Lung (tissue), 11 donors: ENCODE measurements at regions not wholly inside any gene's neighbourhood (a gene's known extent, or its start where the extent isn't known, plus 50 kb on each side); places are given as distances from the start of the nearest gene placed in this dataset.

Experiments
- ATAC-seq: fragments of 200-7000 bp; cut with Tn5 transposase; one replicate; pipeline ENCODE4 v1.9.1; 2020; ENCODE audit warnings: moderate number of reproducible peaks; ENCODE audit not compliant: insufficient read depth, low FRiP score
- DNase-seq, 3 donors: peaks; one replicate each; pipeline ENCODE4 v3.0.0-alpha.2; 2013 to 2017
- H3K27ac ChIP-seq, 2 donors: one replicate each; pipeline ENCODE4 v1.5.1; 2013; ENCODE audit warnings: mild to moderate bottlenecking in 2 of 2, moderate library complexity in 2 of 2, control low read depth in 1 of 2, inconsistent platforms in 1 of 2, low read depth in 1 of 2, low read length in 1 of 2
- H3K27me3 ChIP-seq, 3 donors: one replicate each; pipeline ENCODE4 v1.5.1; 2013; ENCODE audit warnings: low read length in 2 of 3; ENCODE audit not compliant: control insufficient read depth in 3 of 3, insufficient read depth in 3 of 3
- H3K36me3 ChIP-seq, 4 donors: one replicate each; pipeline ENCODE4 v1.5.1; 2013; ENCODE audit warnings: low read length in 4 of 4, mild to moderate bottlenecking in 1 of 4, moderate library complexity in 1 of 4; ENCODE audit not compliant: control insufficient read depth in 4 of 4, insufficient read depth in 4 of 4
- H3K4me1 ChIP-seq, 5 donors: one replicate each; pipeline ENCODE4 v1.5.1; 2013; ENCODE audit warnings: low read length in 5 of 5, mild to moderate bottlenecking in 2 of 5, moderate library complexity in 1 of 5; ENCODE audit not compliant: control insufficient read depth in 5 of 5, insufficient read depth in 5 of 5
- H3K4me3 ChIP-seq: one replicate; pipeline ENCODE4 v1.5.1; 2013; ENCODE audit warnings: mild to moderate bottlenecking, control low read depth, moderate library complexity
- H3K9ac ChIP-seq, 2 donors: one replicate each; pipeline ENCODE4 v1.5.1; 2013; ENCODE audit warnings: low read length in 2 of 2, control low read depth in 1 of 2; ENCODE audit not compliant: insufficient read depth in 1 of 2
- H3K9me3 ChIP-seq, 4 donors: one replicate each; pipeline ENCODE4 v1.5.1; 2013; ENCODE audit warnings: low read length in 3 of 4, mild to moderate bottlenecking in 1 of 4, moderate library complexity in 1 of 4; ENCODE audit not compliant: control insufficient read depth in 4 of 4, insufficient read depth in 3 of 4
- CTCF ChIP-seq: IDR thresholded peaks from 2 replicates; pipeline ENCODE4 v1.5.1; 2012; ENCODE audit warnings: mild to moderate bottlenecking; ENCODE audit errors: control extremely low read depth, extremely low read depth
- WGBS, 2 donors: extraction: QIAGEN DNeasy Blood & Tissue Kit; methylation state at CpG; one replicate each; pipeline ENCODE4 v1.1.7; 2013; 5-methylcytosine and 5-hydroxymethylcytosine counted together
- donor health status: control.
- donor health status: control.
- donor health status: Bipolar disorder and iron deficiency.
- donor health status: healthy.
- donor health status: DM: yes; HTN: yes; CAD: no.

DNA sequence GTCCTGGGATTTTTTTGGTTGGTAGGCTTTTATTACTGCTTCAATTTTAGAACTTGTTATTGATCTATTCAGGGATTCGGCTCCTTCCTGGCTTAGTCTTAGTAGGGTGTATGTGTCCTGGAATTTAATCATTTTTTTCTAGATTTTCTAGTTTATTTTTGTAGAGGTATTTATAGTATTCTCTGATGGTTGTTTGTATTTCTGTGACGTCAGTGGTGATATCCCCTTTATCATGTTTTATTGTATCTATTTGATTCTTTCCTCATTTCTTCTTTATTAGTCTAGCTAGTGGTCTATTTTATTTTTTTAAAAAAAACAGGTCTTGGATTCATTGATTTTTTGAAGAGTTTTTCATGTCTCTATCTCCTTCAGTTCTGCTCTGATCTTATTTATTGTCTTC is 193.3 kb upstream of the MAP2 start:
- no peaks in the 10 kb centered on the region for H3K36me3 ChIP-seq
- DNase-seq (no peak), ATAC-seq (no peak)
- no peak overlapping the region for H3K27ac ChIP-seq
- no peaks in the 10 kb centered on the region for H3K27me3 ChIP-seq
- H3K9me3 ChIP-seq: no peaks in the 10 kb centered on the region
- H3K4me1 ChIP-seq: no peaks in the 10 kb centered on the region
- no peak overlapping the region for H3K4me3 ChIP-seq
- H3K9ac ChIP-seq: no peak overlapping the region
- 82 to 84% methylated on average over 2 of the region's 2 CpGs for whole genome bisulfite sequencing, 2 donors
- no peak for TF ChIP-seq CTCF

DNA sequence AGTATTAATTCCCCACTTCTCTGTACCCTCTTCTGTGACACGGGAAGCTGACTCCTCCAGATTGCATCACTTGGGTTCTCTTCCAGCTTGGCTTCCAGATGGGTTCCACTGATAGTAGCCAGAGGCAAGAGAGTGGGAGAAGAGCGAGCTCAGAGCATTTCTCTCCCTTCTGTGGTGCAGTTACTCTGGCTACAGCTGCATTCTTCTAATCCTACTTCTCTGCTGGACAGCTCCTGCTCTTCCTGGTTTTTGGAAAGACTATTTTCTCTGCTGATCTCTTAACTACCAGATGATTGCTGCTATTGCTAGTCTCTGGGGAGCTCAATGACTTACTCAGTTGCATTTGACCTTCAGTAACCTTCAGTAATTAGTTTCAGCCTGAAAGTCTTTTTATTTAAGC is 187.5 kb upstream of the MAP2 start:
- H3K27me3 ChIP-seq: no peaks in the 10 kb centered on the region
- no peak for TF ChIP-seq CTCF
- no peak overlapping the region for H3K9ac ChIP-seq
- no peaks in the 10 kb centered on the region for H3K4me1 ChIP-seq
- H3K9me3 ChIP-seq: no peaks in the 10 kb centered on the region
- DNase-seq (no peak), ATAC-seq (no peak)
- 55 to 57% methylated on average over 2 of the region's 2 CpGs for WGBS, 2 donors
- no peak overlapping the region for H3K27ac ChIP-seq
- no peaks in the 10 kb centered on the region for H3K36me3 ChIP-seq
- H3K4me3 ChIP-seq: no peak overlapping the region

DNA sequence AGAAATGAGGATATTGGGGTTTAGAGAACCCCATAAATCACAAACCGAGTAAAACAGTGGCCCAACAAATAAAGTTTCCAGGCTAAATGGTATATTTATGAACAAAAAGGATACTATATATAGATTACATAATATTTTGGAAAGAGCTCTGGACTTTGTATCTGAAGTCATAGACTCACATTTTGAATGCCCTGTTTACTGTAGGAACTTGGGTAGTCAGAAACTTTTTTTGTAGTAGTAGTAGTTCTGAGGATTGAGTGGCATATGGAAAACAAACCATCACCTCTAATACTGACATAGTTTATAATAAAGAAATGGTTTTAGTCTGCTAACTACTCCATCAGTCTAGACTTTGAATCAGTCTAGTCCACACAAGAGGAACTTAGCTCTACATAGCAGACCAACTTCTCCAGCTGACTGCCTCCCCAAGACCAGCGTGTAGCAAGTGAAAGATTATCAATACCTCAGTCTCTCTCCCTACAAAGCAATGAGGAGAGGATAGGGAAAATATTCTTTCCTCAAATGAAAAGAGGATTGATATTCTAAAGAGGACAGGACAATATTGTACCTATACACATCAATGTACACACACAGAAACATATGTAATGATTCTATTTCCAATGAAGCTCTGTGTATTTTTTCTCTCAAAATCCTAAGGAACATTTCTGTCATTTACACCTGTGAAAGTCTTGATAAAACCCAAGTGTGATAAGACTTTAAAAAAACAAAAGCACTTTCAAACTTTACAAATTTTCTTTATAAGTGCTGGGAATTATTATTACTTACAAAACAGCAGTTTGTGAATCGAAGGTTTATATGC is 184.9 kb upstream of the MAP2 start:
- Histone ChIP-seq H3K9me3 (peaks cover 0 to 4% (median 2%) of the 10 kb centered on the region in 4 donors), H3K27ac (no peak overlapping the region), H3K9ac (no peak overlapping the region), H3K4me3 (no peak overlapping the region), H3K4me1 (no peaks in the 10 kb centered on the region), H3K27me3 (no peaks in the 10 kb centered on the region), H3K36me3 (no peaks in the 10 kb centered on the region)
- ATAC-seq (no peak), DNase-seq (no peak)
- no peak for TF ChIP-seq CTCF
- WGBS, 2 donors: 62 to 80% methylated on average over 3 of the region's 3 CpGs

- no peaks in the 10 kb centered on the region for H3K36me3 ChIP-seq
- ATAC-seq: no peak
- 37 to 45% methylated on average over 2 of the region's 2 CpGs for WGBS, 2 donors
- H3K4me3 ChIP-seq: no peak overlapping the region
- no peaks in the 10 kb centered on the region for H3K4me1 ChIP-seq
- DNase-seq: no peak
- H3K27me3 ChIP-seq: no peaks in the 10 kb centered on the region
- no peak overlapping the region for H3K9ac ChIP-seq
- H3K27ac ChIP-seq: no peak overlapping the region
- no peak for TF ChIP-seq CTCF
- H3K9me3 ChIP-seq: peaks cover 0 to 4% (median 2%) of the 10 kb centered on the region in 4 donors
Measured at GRCh38 chr2:209239585-209239938, 184.3 kb upstream of the MAP2 start.
